A549 (cell line): ENCODE measurements at regions not wholly inside any gene's neighbourhood (a gene's known extent, or its start where the extent isn't known, plus 50 kb on each side); places are given as distances from the start of the nearest gene placed in this dataset.

Experiments
- ATAC-seq, 2 experiments: fragments of 200-7000 bp in 1 of 2; fragments of >200 bp in 1 of 2; cut with Nextera tagmentation in 1 of 2; cut with Tn5 transposase in 1 of 2; 3 replicates each; pipeline versions ENCODE4 v1.8.0 to v1.9.1; 2018 to 2020; ENCODE audit warnings: mild to moderate bottlenecking in 1 of 2, moderate library complexity in 1 of 2
- CTCF ChIA-PET: fragments of 300-600 bp; sonication (Branson Sonifier 250); formaldehyde crosslinking; extraction: SDS; loops from one replicate; lab custom pipeline; 2021; ENCODE audit warnings: antibody characterized with exemption, inconsistent platforms; lab: Yijun Ruan, JAX
- POLR2A ChIA-PET: fragments of 350-600 bp; formaldehyde crosslinking; extraction: SDS; loops from one replicate; lab custom pipeline; 2021; ENCODE audit warnings: antibody characterized with exemption, inconsistent platforms; lab: Yijun Ruan, JAX
- DNase-seq, 2 experiments: peaks; one replicate each; pipeline versions ENCODE4 v3.0.0 to v3.0.0-alpha.2; 2011 to 2016; ENCODE audit warnings: low read depth in 1 of 2, low spot score in 1 of 2
- FAIRE-seq: peaks from 2 replicates; lab custom pipeline; 2011; peaks lifted over from hg19 to GRCh38; lab: Jason Lieb, UNC
- H3K27ac ChIP-seq, 2 experiments: fragments of >200 bp; sonication (Bioruptor Twin); formaldehyde crosslinking; 3 replicates each; pipeline ENCODE4 v1.5.1; 2016 to 2017
- H3K4me1 ChIP-seq: fragments of >200 bp; sonication (Bioruptor Twin); formaldehyde crosslinking; 3 replicates; pipeline ENCODE4 v1.6.1; 2016
- H3K4me2 ChIP-seq: fragments of >200 bp; sonication (Bioruptor Twin); formaldehyde crosslinking; 3 replicates; pipeline ENCODE4 v1.6.1; 2016
- H3K4me3 ChIP-seq: fragments of >200 bp; sonication (Bioruptor Twin); formaldehyde crosslinking; 3 replicates; pipeline ENCODE4 v1.5.1; 2016
- H3K9me3 ChIP-seq: fragments of >200 bp; sonication (Bioruptor Twin); formaldehyde crosslinking; 3 replicates; pipeline ENCODE4 v1.6.1; 2016
- EHMT2 ChIP-seq: fragments of 200-600 bp; sonication (generic); IDR thresholded peaks from 2 replicates; pipeline ENCODE4 v1.6.1; 2016; ENCODE audit warnings: antibody characterized with exemption, low read depth, mild to moderate bottlenecking, moderate library complexity
- EP300 ChIP-seq, 2 experiments: fragments of >200 bp; sonication (Bioruptor Twin); formaldehyde crosslinking; IDR thresholded peaks; 2 replicates in 1 of 2; 3 replicates in 1 of 2; pipeline ENCODE4 v1.6.1; 2016 to 2017
- GATA3 ChIP-seq: IDR thresholded peaks from 2 replicates; pipeline ENCODE4 v1.6.1; 2012; ENCODE audit warnings: borderline replicate concordance
- HOXB13 ChIP-seq: fragments of 250-450 bp; sonication (Bioruptor Pico); IDR thresholded peaks from 2 replicates; pipeline ENCODE4 v1.5.0; 2020; ENCODE audit warnings: low read depth, mild to moderate bottlenecking, moderate library complexity
- KDM1A ChIP-seq: fragments of 200-600 bp; sonication (generic); IDR thresholded peaks from 2 replicates; pipeline ENCODE4 v1.6.1; 2016; ENCODE audit warnings: low read depth, mild to moderate bottlenecking
- KDM5A ChIP-seq: fragments of 200-600 bp; sonication (generic); IDR thresholded peaks from 2 replicates; pipeline ENCODE4 v1.6.1; 2016; ENCODE audit warnings: antibody characterized with exemption, mild to moderate bottlenecking
- MYC ChIP-seq: IDR thresholded peaks from 2 replicates; pipeline ENCODE4 v1.6.1; 2012; ENCODE audit warnings: mild to moderate bottlenecking, inconsistent platforms, low read length, improper control_type of control experiment, borderline replicate concordance
- NR3C1 ChIP-seq: fragments of >200 bp; sonication (Bioruptor Twin); formaldehyde crosslinking; IDR thresholded peaks from 3 replicates; pipeline ENCODE4 v1.6.1; 2017
- RAD21 ChIP-seq, 2 experiments: fragments of >200 bp in 1 of 2; sonication (Bioruptor Twin) in 1 of 2; formaldehyde crosslinking in 1 of 2; IDR thresholded peaks in 1 of 2; conservative IDR thresholded peaks in 1 of 2; 2 replicates in 1 of 2; 3 replicates in 1 of 2; pipeline ENCODE4 v1.6.1; 2012 to 2018; ENCODE audit warnings: inconsistent platforms in 1 of 2
- RNF2 ChIP-seq: fragments of 200-600 bp; sonication (generic); IDR thresholded peaks from 2 replicates; pipeline ENCODE4 v1.6.1; 2016; ENCODE audit warnings: low read depth, mild to moderate bottlenecking, antibody characterized with exemption, moderate library complexity, borderline replicate concordance
- SMC3 ChIP-seq: fragments of >200 bp; sonication (Bioruptor Twin); formaldehyde crosslinking; IDR thresholded peaks from 3 replicates; pipeline ENCODE4 v1.6.1; 2018; ENCODE audit warnings: inconsistent platforms
- SREBF2 ChIP-seq: fragments of 450-650 bp; IDR thresholded peaks from 2 replicates; pipeline ENCODE4 v1.6.1; 2014; ENCODE audit warnings: mild to moderate bottlenecking, moderate library complexity
- ZC3H11A ChIP-seq: fragments of 450-650 bp; IDR thresholded peaks from 2 replicates; pipeline ENCODE4 v1.6.1; 2014; ENCODE audit warnings: antibody characterized with exemption, mild to moderate bottlenecking
- WGBS: methylation state at CpG from one replicate; pipeline ENCODE4 v1.1.6; 2017; ENCODE audit errors: missing lambda C conversion rate; 5-methylcytosine and 5-hydroxymethylcytosine counted together
- TF ChIP-seq, protein P1 (sequence below): fragments of >200 bp; sonication (Bioruptor Twin); formaldehyde crosslinking; IDR thresholded peaks from 3 replicates; pipeline ENCODE4 v1.5.1; 2016
- TF ChIP-seq, protein P2 (sequence below): fragments of 250-450 bp; sonication (Bioruptor Pico); IDR thresholded peaks from 2 replicates; pipeline ENCODE4 v1.5.0; 2021; ENCODE audit warnings: mild to moderate bottlenecking, moderate library complexity, borderline replicate concordance
- TF ChIP-seq, protein P3 (sequence below): fragments of 200-600 bp; sonication (generic); IDR thresholded peaks from 2 replicates; pipeline ENCODE4 v1.6.1; 2016; ENCODE audit warnings: antibody characterized with exemption, mild to moderate bottlenecking, moderate library complexity
- TF ChIP-seq, protein P4 (sequence below): fragments of >200 bp; sonication (Bioruptor Twin); formaldehyde crosslinking; IDR thresholded peaks from 2 replicates; pipeline ENCODE4 v1.6.1; 2016
- TF ChIP-seq, protein P5 (sequence below): IDR thresholded peaks from 2 replicates; pipeline ENCODE4 v1.6.1; 2012

DNA sequence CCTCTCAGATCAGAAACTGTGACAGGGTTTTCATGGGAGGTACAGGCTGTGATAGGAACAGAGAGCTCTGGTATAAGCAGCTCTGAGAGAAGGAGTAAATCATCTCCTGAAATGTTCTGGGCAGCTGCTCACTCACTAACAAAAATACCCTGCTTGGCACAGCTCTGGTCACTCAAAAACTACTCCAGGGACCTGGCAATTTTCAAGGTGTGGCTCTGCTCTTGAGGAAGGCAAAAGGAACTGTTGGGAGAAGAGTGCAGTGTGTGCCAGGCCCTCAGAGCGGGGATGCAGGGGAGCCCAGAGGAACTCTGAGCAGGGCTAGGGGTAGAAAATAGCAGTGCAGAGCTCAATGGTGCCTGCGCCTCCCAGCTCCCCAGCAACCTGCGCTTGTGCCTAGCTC, 180.5 kb upstream of the ZBED5 start:
- H3K27ac ChIP-seq = no peak overlapping the region

DNA sequence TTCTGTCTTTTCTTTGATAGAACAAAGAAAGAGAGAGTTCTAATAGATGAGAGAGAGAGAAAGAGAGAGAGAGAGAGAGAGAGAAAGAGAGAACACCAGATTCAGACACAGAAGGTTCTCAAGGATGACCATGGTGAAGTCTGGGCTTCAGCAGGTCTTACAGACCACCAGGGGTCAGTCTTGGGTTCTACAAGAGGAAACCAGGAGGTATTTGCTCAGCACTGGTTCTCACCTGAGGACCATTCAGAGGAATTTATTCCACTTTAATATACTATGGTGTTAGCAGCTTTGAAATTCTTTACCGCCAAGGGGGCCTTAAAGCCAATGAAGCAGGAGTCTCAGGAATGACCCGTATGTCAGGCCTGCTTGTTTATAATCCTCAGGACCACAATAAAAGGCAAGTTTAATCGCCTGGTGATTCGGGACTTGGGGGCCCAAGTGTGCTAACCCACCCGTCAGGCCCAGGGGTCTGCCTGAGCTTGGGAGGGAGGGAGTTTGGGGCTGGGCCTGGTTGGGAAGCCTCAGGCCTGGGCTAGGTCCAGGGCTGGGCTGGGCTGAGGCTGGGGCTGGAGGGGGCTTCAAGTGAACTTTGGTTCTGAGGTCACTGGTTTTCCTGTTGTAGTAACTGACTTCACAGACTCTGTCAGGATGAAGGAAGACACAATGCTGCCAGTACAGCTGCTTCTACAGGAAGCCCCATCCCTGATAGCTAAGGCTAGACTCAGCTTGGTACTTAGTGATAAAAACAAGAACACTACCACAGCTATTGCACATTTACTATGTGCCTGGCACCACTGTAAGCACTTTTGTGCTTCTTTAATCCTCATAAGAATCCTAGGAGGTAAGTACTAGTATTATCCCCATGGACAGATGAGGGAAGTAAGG, 179.2 kb upstream of the ZBED5 start:
- WGBS = 46% methylated on average over 5 of the region's 5 CpGs
- CTCF ChIA-PET = interaction anchor here (0.6 to 9.5 kb wide), 33 partner anchors 9 to 872 kb away, joined by 3 to 128 read pairs (median 4); partner anchors contain the start of gene GALNT18
- H3K4me2 ChIP-seq = no peak overlapping the region
- peak; percentile 31 to 80 for DNase-seq
- TF ChIP-seq, protein P1, sequence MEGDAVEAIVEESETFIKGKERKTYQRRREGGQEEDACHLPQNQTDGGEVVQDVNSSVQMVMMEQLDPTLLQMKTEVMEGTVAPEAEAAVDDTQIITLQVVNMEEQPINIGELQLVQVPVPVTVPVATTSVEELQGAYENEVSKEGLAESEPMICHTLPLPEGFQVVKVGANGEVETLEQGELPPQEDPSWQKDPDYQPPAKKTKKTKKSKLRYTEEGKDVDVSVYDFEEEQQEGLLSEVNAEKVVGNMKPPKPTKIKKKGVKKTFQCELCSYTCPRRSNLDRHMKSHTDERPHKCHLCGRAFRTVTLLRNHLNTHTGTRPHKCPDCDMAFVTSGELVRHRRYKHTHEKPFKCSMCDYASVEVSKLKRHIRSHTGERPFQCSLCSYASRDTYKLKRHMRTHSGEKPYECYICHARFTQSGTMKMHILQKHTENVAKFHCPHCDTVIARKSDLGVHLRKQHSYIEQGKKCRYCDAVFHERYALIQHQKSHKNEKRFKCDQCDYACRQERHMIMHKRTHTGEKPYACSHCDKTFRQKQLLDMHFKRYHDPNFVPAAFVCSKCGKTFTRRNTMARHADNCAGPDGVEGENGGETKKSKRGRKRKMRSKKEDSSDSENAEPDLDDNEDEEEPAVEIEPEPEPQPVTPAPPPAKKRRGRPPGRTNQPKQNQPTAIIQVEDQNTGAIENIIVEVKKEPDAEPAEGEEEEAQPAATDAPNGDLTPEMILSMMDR = peak; percentile 75
- TF ChIP-seq RAD21 (conservative IDR thresholded peaks at IDR 0.05 in 1 of 2, IDR thresholded peaks at IDR 0.05 in 1 of 2) (peak; percentile 76 to 79), SMC3 (peak; percentile 86)
- TF ChIP-seq, protein P2, sequence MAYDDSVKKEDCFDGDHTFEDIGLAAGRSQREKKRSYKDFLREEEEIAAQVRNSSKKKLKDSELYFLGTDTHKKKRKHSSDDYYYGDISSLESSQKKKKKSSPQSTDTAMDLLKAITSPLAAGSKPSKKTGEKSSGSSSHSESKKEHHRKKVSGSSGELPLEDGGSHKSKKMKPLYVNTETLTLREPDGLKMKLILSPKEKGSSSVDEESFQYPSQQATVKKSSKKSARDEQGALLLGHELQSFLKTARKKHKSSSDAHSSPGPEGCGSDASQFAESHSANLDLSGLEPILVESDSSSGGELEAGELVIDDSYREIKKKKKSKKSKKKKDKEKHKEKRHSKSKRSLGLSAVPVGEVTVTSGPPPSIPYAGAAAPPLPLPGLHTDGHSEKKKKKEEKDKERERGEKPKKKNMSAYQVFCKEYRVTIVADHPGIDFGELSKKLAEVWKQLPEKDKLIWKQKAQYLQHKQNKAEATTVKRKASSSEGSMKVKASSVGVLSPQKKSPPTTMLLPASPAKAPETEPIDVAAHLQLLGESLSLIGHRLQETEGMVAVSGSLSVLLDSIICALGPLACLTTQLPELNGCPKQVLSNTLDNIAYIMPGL (CRISPR knock-in tag) = no peak
- TF ChIP-seq, all 56 proteins: peak for 3
- Histone ChIP-seq H3K9me3 (no peaks in the 10 kb centered on the region), H3K27ac (no peak overlapping the region), H3K4me3 (no peak overlapping the region), H3K4me1 (no peaks in the 10 kb centered on the region)
- FAIRE-seq = no peak
- POLR2A ChIA-PET = no interaction called here
- peak; percentile 83 to 96; a peak in 4 of 6 replicates for ATAC-seq

More for the DNA sequence above, 180.5 kb upstream of the ZBED5 start:
- CTCF ChIA-PET = interaction anchor here (0.7 to 9.5 kb wide), 12 partner anchors 10 to 749 kb away, joined by 3 to 128 read pairs (median 6); no protein-coding TSS in a partner anchor
- Histone ChIP-seq H3K4me3 (no peak overlapping the region), H3K4me1 (no peaks in the 10 kb centered on the region), H3K4me2 (no peak overlapping the region), H3K9me3 (no peaks in the 10 kb centered on the region)
- DNase-seq (no peak), FAIRE-seq (no peak), ATAC-seq (no peak; a peak in 1 of 6 replicates)
- POLR2A ChIA-PET = no interaction called here
- TF ChIP-seq NR3C1 (no peak), HOXB13 (no peak), ZC3H11A (no peak), RNF2 (no peak), GATA3 (no peak), EHMT2 (no peak), KDM1A (no peak), MYC (no peak), EP300 (IDR thresholded peaks at IDR 0.05) (no peak), SREBF2 (no peak), KDM5A (no peak)
- TF ChIP-seq, protein P3, sequence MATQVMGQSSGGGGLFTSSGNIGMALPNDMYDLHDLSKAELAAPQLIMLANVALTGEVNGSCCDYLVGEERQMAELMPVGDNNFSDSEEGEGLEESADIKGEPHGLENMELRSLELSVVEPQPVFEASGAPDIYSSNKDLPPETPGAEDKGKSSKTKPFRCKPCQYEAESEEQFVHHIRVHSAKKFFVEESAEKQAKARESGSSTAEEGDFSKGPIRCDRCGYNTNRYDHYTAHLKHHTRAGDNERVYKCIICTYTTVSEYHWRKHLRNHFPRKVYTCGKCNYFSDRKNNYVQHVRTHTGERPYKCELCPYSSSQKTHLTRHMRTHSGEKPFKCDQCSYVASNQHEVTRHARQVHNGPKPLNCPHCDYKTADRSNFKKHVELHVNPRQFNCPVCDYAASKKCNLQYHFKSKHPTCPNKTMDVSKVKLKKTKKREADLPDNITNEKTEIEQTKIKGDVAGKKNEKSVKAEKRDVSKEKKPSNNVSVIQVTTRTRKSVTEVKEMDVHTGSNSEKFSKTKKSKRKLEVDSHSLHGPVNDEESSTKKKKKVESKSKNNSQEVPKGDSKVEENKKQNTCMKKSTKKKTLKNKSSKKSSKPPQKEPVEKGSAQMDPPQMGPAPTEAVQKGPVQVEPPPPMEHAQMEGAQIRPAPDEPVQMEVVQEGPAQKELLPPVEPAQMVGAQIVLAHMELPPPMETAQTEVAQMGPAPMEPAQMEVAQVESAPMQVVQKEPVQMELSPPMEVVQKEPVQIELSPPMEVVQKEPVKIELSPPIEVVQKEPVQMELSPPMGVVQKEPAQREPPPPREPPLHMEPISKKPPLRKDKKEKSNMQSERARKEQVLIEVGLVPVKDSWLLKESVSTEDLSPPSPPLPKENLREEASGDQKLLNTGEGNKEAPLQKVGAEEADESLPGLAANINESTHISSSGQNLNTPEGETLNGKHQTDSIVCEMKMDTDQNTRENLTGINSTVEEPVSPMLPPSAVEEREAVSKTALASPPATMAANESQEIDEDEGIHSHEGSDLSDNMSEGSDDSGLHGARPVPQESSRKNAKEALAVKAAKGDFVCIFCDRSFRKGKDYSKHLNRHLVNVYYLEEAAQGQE = no peak
- TF ChIP-seq, protein P1 = no peak
- TF ChIP-seq, protein P4, sequence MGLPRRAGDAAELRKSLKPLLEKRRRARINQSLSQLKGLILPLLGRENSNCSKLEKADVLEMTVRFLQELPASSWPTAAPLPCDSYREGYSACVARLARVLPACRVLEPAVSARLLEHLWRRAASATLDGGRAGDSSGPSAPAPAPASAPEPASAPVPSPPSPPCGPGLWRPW = no peak
- TF ChIP-seq, protein P5, sequence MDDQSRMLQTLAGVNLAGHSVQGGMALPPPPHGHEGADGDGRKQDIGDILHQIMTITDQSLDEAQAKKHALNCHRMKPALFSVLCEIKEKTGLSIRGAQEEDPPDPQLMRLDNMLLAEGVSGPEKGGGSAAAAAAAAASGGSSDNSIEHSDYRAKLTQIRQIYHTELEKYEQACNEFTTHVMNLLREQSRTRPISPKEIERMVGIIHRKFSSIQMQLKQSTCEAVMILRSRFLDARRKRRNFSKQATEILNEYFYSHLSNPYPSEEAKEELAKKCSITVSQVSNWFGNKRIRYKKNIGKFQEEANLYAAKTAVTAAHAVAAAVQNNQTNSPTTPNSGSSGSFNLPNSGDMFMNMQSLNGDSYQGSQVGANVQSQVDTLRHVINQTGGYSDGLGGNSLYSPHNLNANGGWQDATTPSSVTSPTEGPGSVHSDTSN = no peak
- 62% methylated on average over 3 of the region's 3 CpGs for WGBS
